22Rv1 (cell line): ENCODE measurements at regions not wholly inside any gene's neighbourhood (a gene's known extent, or its start where the extent isn't known, plus 50 kb on each side); places are given as distances from the start of the nearest gene placed in this dataset.

Source experiments
- CTCF ChIP-seq: fragments of 450-650 bp; IDR thresholded peaks from 2 replicates; pipeline ENCODE4 v1.5.1; 2017; ENCODE audit warnings: mild to moderate bottlenecking
- ZFX ChIP-seq: fragments of 450-650 bp; IDR thresholded peaks from 2 replicates; pipeline ENCODE4 v1.6.1; 2017; ENCODE audit warnings: antibody characterized with exemption, borderline replicate concordance

GRCh38 chr9:87199278-87199677 lies 252.0 kb upstream of the GAS1 start:
- TF ChIP-seq CTCF: no peak
- TF ChIP-seq ZFX: no peak
